ENCODE measurements at regions not wholly inside any gene's neighbourhood (a gene's known extent, or its start where the extent isn't known, plus 50 kb on each side); places are given as distances from the start of the nearest gene placed in this dataset.

DNA sequence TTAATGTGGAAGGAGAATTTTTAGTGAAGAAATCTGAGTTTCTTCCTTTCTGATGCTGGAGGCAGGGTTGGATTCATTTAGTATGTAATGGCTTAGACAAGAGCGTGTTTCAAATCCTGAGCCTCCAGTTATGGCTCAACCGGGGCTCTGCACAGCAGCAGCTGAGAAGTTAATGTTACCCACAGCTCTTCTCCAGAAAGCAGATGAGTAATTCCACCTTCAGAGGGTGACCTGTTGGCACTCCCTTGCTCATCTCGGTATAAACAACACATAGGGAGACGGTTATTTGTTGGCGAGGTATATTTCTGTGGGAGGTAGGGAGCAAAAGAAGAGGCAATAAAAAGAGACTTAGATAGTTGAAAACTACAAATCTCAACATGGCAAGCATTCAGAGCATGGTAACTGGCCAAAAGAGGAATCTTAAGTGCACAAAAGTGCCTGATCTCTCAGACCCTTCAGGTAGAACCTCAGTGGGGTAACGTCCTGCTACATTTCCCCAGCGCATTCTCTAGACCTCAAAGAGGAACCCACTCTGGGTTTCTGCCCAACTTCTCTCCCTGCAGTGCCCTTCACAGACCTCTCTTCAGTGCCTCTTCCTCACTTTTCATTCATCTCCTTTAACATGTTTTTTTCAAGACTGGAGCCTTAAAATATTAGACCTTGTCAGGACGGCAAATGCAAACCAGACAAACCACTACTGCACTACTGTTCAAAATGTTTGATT is 417.5 kb upstream of the ADAMTSL1 start:
- 57 to 79% (median 69%) methylated on average over 8 of the region's 8 CpGs for WGBS, 3 donors
- peaks cover 0 to 6% (median 2%) of the 10 kb centered on the region in 3 donors for H3K4me1 ChIP-seq (ENCODE audit: control insufficient read depth in 3 of 3, insufficient read depth in 2 of 3, low read depth in 1 of 3, low read length in 2 of 3)
- DNase-seq (no peak), FAIRE-seq (no peak)
- no peaks in the 10 kb centered on the region for H3K27me3 ChIP-seq (ENCODE audit: control insufficient read depth in 3 of 3, insufficient read depth in 3 of 3, low read length in 3 of 3)
- H3K27ac ChIP-seq (ENCODE audit: low read depth in 1 of 3, low read length in 2 of 3), result no peak overlapping the region
- H3K9me3 ChIP-seq (ENCODE audit: control insufficient read depth in 2 of 2, insufficient read depth in 1 of 2, low read depth in 1 of 2, low read length in 1 of 2), result no peaks in the 10 kb centered on the region
- H3K4me3 ChIP-seq (ENCODE audit: low read depth in 1 of 3, low read length in 3 of 3), result no peak overlapping the region
- no peaks in the 10 kb centered on the region for H3K36me3 ChIP-seq (ENCODE audit: control insufficient read depth in 3 of 3, insufficient read depth in 2 of 3, low read depth in 1 of 3, low read length in 3 of 3)

DNA sequence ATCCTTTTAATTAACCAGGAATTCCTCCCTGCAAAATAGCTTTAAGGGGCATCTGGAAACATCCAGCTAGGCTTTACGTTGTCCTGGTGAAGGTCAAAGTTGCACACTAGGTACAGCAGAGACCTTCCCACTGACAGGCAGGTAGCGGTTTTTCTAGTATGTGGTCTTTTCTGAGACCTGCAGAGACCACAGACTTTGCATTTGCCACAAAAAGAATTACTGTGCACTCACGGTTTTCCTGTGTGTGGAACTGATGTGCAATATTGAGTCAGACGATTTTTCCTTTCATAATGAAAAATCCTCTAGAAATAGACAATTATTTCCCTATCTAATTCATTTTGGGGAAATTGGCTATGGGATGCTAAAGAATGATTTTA is 417.0 kb upstream of the ADAMTSL1 start:
- Histone ChIP-seq H3K4me3 (ENCODE audit: low read depth in 1 of 3, low read length in 3 of 3) (no peak overlapping the region), H3K27ac (ENCODE audit: low read depth in 1 of 3, low read length in 2 of 3) (no peak overlapping the region), H3K9me3 (ENCODE audit: control insufficient read depth in 2 of 2, insufficient read depth in 1 of 2, low read depth in 1 of 2, low read length in 1 of 2) (no peaks in the 10 kb centered on the region), H3K36me3 (ENCODE audit: control insufficient read depth in 3 of 3, insufficient read depth in 2 of 3, low read depth in 1 of 3, low read length in 3 of 3) (no peaks in the 10 kb centered on the region), H3K27me3 (ENCODE audit: control insufficient read depth in 3 of 3, insufficient read depth in 3 of 3, low read length in 3 of 3) (no peaks in the 10 kb centered on the region), H3K4me1 (ENCODE audit: control insufficient read depth in 3 of 3, insufficient read depth in 2 of 3, low read depth in 1 of 3, low read length in 2 of 3) (peaks cover 0 to 10% (median 2%) of the 10 kb centered on the region in 3 donors)
- FAIRE-seq, result no peak
- DNase-seq, result no peak
- 58 to 84% (median 63%) methylated on average over 4 of the region's 4 CpGs for WGBS, 3 donors

DNA sequence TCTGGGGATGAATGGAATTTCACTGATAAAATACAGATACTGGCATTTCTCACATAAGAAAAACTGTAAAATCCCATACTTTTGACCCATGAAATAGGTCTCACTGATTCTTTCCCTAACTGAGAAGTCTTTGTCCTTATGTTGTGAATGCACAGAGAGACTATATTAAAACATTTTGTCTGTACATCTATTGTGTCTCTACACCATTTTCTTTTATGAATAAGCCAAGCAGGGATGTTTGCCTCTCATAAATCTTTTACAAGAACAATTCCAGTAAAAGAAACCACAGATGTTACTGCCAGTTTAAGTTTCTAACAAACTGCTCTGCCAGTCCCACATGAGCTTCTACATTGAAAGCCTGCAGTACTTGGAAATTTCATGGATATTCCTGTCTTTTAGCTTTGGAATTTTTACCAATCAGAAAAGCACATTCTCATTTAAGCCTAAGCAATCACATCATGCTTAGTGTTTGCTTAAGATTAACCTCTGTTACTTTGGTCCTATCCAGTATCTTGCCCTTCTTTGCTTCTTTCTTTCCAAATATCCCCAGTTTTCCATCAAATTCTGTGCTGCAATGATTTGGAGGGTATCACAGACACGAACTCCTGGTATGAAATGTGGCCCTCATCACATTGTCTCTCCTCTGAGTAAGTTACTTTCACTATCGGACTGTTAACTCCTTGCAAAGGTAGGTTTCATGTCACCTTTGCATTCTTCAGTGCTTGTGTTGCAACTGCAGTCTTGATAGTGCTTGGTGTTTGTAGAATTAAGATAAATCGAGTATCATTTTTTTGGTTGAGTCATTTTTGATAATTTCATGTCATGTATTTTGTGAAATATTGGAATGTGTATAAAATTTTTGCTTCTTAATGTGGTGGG is 415.1 kb upstream of the ADAMTSL1 start:
- H3K27ac ChIP-seq (ENCODE audit: low read depth in 1 of 3, low read length in 2 of 3), result peak overlapping the region in 2 of 3 donors; percentile 11 to 20
- no peak for FAIRE-seq
- H3K9me3 ChIP-seq (ENCODE audit: control insufficient read depth in 2 of 2, insufficient read depth in 1 of 2, low read depth in 1 of 2, low read length in 1 of 2), result no peaks in the 10 kb centered on the region
- WGBS, 3 donors, result 23 to 58% (median 23%) methylated on average over 3 of the region's 3 CpGs
- no peak overlapping the region for H3K4me3 ChIP-seq (ENCODE audit: low read depth in 1 of 3, low read length in 3 of 3)
- peaks cover 0 to 10% (median 2%) of the 10 kb centered on the region in 3 donors for H3K4me1 ChIP-seq (ENCODE audit: control insufficient read depth in 3 of 3, insufficient read depth in 2 of 3, low read depth in 1 of 3, low read length in 2 of 3)
- no peaks in the 10 kb centered on the region for H3K36me3 ChIP-seq (ENCODE audit: control insufficient read depth in 3 of 3, insufficient read depth in 2 of 3, low read depth in 1 of 3, low read length in 3 of 3)
- H3K27me3 ChIP-seq (ENCODE audit: control insufficient read depth in 3 of 3, insufficient read depth in 3 of 3, low read length in 3 of 3), result no peaks in the 10 kb centered on the region
- peak; percentile 52 to 53 for DNase-seq

DNA sequence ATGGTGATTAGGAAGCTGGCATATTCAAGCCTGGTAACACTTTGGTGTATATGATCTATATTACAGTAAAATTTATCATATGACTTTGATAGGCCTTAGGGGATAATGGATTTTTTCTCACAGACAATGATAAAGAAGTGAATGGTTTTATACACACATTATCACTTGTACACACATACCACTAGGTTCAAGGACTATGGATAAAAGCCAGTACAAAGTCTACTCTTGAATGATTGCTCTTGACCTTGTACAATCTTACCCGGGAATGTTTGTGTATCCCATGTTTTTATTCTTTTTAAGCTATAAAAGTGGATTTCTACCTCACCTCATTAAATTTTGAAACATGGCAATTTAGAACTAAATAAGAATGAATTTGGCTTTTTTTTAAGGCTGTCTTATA is 414.5 kb upstream of the ADAMTSL1 start:
- Histone ChIP-seq H3K27ac (ENCODE audit: low read depth in 1 of 3, low read length in 2 of 3) (peak overlapping the region in 1 of 3 donors; percentile 21), H3K4me3 (ENCODE audit: low read depth in 1 of 3, low read length in 3 of 3) (no peak overlapping the region), H3K9me3 (ENCODE audit: control insufficient read depth in 2 of 2, insufficient read depth in 1 of 2, low read depth in 1 of 2, low read length in 1 of 2) (no peaks in the 10 kb centered on the region), H3K4me1 (ENCODE audit: control insufficient read depth in 3 of 3, insufficient read depth in 2 of 3, low read depth in 1 of 3, low read length in 2 of 3) (peaks cover 0 to 10% (median 2%) of the 10 kb centered on the region in 3 donors), H3K36me3 (ENCODE audit: control insufficient read depth in 3 of 3, insufficient read depth in 2 of 3, low read depth in 1 of 3, low read length in 3 of 3) (no peaks in the 10 kb centered on the region), H3K27me3 (ENCODE audit: control insufficient read depth in 3 of 3, insufficient read depth in 3 of 3, low read length in 3 of 3) (no peaks in the 10 kb centered on the region)
- FAIRE-seq (no peak), DNase-seq (peak in 1 of 2 donors; percentile 59)
- 17 to 52% (median 24%) methylated on average over 1 of the region's 1 CpG for WGBS, 3 donors

DNA sequence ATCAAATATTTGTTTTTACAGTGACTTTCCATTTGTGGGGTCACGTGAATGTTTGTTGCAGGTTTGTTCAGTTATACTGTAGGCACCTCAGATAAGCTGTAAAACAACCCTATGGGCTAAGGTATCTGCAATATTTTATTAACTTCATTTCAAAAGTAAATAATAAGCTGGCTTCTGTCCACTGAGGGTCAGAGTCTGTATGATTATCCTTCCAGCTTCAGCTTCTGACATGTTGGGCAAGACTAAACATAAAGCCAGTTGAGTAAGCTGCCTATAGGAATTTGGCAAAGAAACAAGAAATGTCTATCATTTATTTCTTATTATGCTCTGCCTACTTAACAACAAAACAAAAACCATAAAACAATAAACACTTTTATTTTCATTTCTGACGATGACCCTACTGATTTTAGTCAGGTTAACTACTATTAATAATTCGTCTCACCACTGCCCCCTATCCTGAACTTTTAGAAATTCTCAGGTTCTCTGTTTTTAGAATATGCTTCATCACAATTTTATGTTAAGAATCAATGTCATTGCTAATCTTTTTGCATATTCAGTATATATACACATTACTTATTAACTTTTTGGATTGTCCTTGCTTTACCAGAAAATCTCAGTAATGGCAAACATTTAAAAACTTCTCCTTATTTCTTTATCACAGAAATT is 413.6 kb upstream of the ADAMTSL1 start:
- Histone ChIP-seq H3K27ac (ENCODE audit: low read depth in 1 of 3, low read length in 2 of 3) (peak overlapping the region in 1 of 3 donors; percentile 21), H3K36me3 (ENCODE audit: control insufficient read depth in 3 of 3, insufficient read depth in 2 of 3, low read depth in 1 of 3, low read length in 3 of 3) (no peaks in the 10 kb centered on the region), H3K9me3 (ENCODE audit: control insufficient read depth in 2 of 2, insufficient read depth in 1 of 2, low read depth in 1 of 2, low read length in 1 of 2) (no peaks in the 10 kb centered on the region), H3K27me3 (ENCODE audit: control insufficient read depth in 3 of 3, insufficient read depth in 3 of 3, low read length in 3 of 3) (no peaks in the 10 kb centered on the region), H3K4me1 (ENCODE audit: control insufficient read depth in 3 of 3, insufficient read depth in 2 of 3, low read depth in 1 of 3, low read length in 2 of 3) (peaks cover 0 to 10% (median 2%) of the 10 kb centered on the region in 3 donors), H3K4me3 (ENCODE audit: low read depth in 1 of 3, low read length in 3 of 3) (no peak overlapping the region)
- DNase-seq (peak; percentile 73 to 95), FAIRE-seq (peak; percentile 41)
- WGBS, 3 donors, result 15 to 40% (median 15%) methylated on average over 3 of the region's 3 CpGs

DNA sequence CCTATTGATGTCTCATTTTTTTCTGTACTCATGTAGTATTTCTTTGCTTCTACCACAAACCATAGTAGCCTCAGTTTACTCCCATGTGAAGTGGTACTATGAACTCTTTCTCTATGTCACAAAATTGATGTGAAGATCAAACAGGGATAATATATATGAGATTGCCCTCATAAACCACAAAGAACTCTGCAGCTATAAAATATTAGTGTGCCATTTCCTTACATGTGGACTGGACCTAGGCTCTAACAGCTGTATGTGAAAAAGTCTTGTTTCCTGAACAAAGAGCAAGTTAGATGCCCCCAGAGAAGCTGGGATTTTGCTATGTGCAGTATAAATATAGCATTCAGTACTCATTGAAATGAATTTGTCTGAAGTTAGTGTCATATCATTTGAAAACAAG is 412.6 kb upstream of the ADAMTSL1 start:
- Histone ChIP-seq H3K4me3 (ENCODE audit: low read depth in 1 of 3, low read length in 3 of 3) (no peak overlapping the region), H3K36me3 (ENCODE audit: control insufficient read depth in 3 of 3, insufficient read depth in 2 of 3, low read depth in 1 of 3, low read length in 3 of 3) (no peaks in the 10 kb centered on the region), H3K27ac (ENCODE audit: low read depth in 1 of 3, low read length in 2 of 3) (no peak overlapping the region), H3K4me1 (ENCODE audit: control insufficient read depth in 3 of 3, insufficient read depth in 2 of 3, low read depth in 1 of 3, low read length in 2 of 3) (peaks cover 0 to 10% (median 2%) of the 10 kb centered on the region in 3 donors), H3K27me3 (ENCODE audit: control insufficient read depth in 3 of 3, insufficient read depth in 3 of 3, low read length in 3 of 3) (no peaks in the 10 kb centered on the region), H3K9me3 (ENCODE audit: control insufficient read depth in 2 of 2, insufficient read depth in 1 of 2, low read depth in 1 of 2, low read length in 1 of 2) (no peaks in the 10 kb centered on the region)
- FAIRE-seq, result no peak
- peak; percentile 16 to 31 for DNase-seq

DNA sequence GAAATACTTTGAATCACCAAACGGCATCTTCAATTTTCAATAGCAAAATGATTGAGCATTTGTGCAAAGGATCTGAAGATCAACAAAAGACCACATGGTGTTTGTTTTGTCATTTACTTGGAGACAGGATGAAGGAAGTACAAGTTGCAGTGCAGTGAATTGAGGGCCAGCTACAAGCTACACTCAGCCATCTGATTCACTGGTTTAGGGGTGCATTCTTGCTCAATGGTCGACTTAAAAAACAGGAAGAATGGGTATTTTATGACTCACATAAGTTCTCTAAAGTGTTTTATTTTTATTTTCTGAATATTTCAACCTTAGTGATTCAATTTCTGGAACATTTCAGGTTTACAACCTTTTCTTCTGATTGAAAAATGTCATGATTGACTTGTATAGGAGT is 412.1 kb upstream of the ADAMTSL1 start:
- no peak for FAIRE-seq
- Histone ChIP-seq H3K27ac (ENCODE audit: low read depth in 1 of 3, low read length in 2 of 3) (no peak overlapping the region), H3K4me1 (ENCODE audit: control insufficient read depth in 3 of 3, insufficient read depth in 2 of 3, low read depth in 1 of 3, low read length in 2 of 3) (peaks cover 0 to 10% (median 2%) of the 10 kb centered on the region in 3 donors), H3K36me3 (ENCODE audit: control insufficient read depth in 3 of 3, insufficient read depth in 2 of 3, low read depth in 1 of 3, low read length in 3 of 3) (no peaks in the 10 kb centered on the region), H3K4me3 (ENCODE audit: low read depth in 1 of 3, low read length in 3 of 3) (no peak overlapping the region), H3K27me3 (ENCODE audit: control insufficient read depth in 3 of 3, insufficient read depth in 3 of 3, low read length in 3 of 3) (no peaks in the 10 kb centered on the region), H3K9me3 (ENCODE audit: control insufficient read depth in 2 of 2, insufficient read depth in 1 of 2, low read depth in 1 of 2, low read length in 1 of 2) (no peaks in the 10 kb centered on the region)
- WGBS, 3 donors, result 16 to 26% (median 24%) methylated on average over 2 of the region's 2 CpGs
- no peak for DNase-seq

DNA sequence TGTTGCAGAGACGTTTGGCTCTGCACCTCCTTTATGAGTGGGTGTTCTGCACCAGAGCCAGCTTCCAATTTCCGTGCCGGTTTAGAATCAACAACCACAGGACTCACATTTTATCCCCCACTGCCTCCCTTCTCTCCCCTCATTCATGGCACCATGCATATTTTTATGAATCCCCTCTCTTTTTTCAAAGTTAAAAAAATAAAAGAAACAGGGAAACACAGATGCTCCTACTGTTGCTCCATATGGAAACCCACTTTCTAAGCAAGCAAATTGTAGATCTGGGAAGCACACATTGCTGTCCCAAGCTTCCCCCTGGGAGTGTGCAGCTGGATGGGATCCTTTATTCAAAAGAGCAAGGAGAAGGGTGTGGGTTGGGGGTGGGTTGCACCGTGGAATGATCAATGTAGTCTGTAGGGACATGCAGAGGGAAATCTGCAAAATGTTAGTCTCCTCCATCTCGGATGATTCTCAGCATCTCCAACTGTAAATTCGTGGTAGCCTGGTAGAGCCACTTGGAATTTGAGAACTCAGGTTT is 410.0 kb upstream of the ADAMTSL1 start:
- H3K4me1 ChIP-seq (ENCODE audit: control insufficient read depth in 3 of 3, insufficient read depth in 2 of 3, low read depth in 1 of 3, low read length in 2 of 3), result peaks cover 0 to 7% (median 0%) of the 10 kb centered on the region in 3 donors
- no peak for FAIRE-seq

More for the DNA sequence above, 410.0 kb upstream of the ADAMTSL1 start:
- no peak for DNase-seq
- 62 to 78% (median 74%) methylated on average over 6 of the region's 6 CpGs for WGBS, 3 donors
- Histone ChIP-seq H3K4me3 (ENCODE audit: low read depth in 1 of 3, low read length in 3 of 3) (no peak overlapping the region), H3K9me3 (ENCODE audit: control insufficient read depth in 2 of 2, insufficient read depth in 1 of 2, low read depth in 1 of 2, low read length in 1 of 2) (no peaks in the 10 kb centered on the region), H3K27me3 (ENCODE audit: control insufficient read depth in 3 of 3, insufficient read depth in 3 of 3, low read length in 3 of 3) (no peaks in the 10 kb centered on the region), H3K36me3 (ENCODE audit: control insufficient read depth in 3 of 3, insufficient read depth in 2 of 3, low read depth in 1 of 3, low read length in 3 of 3) (no peaks in the 10 kb centered on the region), H3K27ac (ENCODE audit: low read depth in 1 of 3, low read length in 2 of 3) (no peak overlapping the region)

Data from small intestine (tissue), 7 donors.